Parathyroid adenoma (tissue), 2 donors: ENCODE measurements at regions not wholly inside any gene's neighbourhood (a gene's known extent, or its start where the extent isn't known, plus 50 kb on each side); places are given as distances from the start of the nearest gene placed in this dataset.

ENCODE experiments used
- H2AFZ ChIP-seq: fragments of 300-600 bp; sonication (generic); one replicate; pipeline ENCODE4 v1.7.0; 2017; ENCODE audit warnings: antibody characterized with exemption, mild to moderate bottlenecking
- H3K27ac ChIP-seq: fragments of 300-600 bp; sonication (generic); one replicate; pipeline ENCODE4 v1.7.0; 2017
- H3K27me3 ChIP-seq: fragments of 300-600 bp; sonication (generic); one replicate; pipeline ENCODE4 v1.7.0; 2017; ENCODE audit warnings: low read length; ENCODE audit not compliant: control insufficient read depth, insufficient read depth
- H3K36me3 ChIP-seq: fragments of 300-600 bp; sonication (generic); one replicate; pipeline ENCODE4 v1.7.0; 2017; ENCODE audit warnings: low read length; ENCODE audit not compliant: control insufficient read depth, insufficient read depth
- H3K4me1 ChIP-seq: fragments of 300-600 bp; sonication (generic); one replicate; pipeline ENCODE4 v1.7.0; 2017; ENCODE audit warnings: control low read depth
- H3K4me2 ChIP-seq: fragments of 300-600 bp; sonication (generic); one replicate; pipeline ENCODE4 v1.7.0; 2017; ENCODE audit warnings: low read length
- H3K4me3 ChIP-seq: fragments of 300-600 bp; sonication (generic); one replicate; pipeline ENCODE4 v1.7.0; 2017; ENCODE audit warnings: low read depth, low read length
- H3K79me2 ChIP-seq: fragments of 300-600 bp; sonication (generic); one replicate; pipeline ENCODE4 v1.7.0; 2017; ENCODE audit warnings: control low read depth
- H3K9ac ChIP-seq: fragments of 300-600 bp; sonication (generic); one replicate; pipeline ENCODE4 v1.7.0; 2017; ENCODE audit warnings: mild to moderate bottlenecking
- H3K9me3 ChIP-seq: fragments of 300-600 bp; sonication (generic); one replicate; pipeline ENCODE4 v1.7.0; 2017; ENCODE audit warnings: low read length; ENCODE audit not compliant: control insufficient read depth
- CTCF ChIP-seq: fragments of 300-600 bp; sonication (generic); IDR thresholded peaks from one replicate; pipeline ENCODE4 v1.7.0; 2017; ENCODE audit warnings: antibody characterized with exemption, mild to moderate bottlenecking
- donor health status: primary hyperparathyroidism.

- H3K4me2 ChIP-seq = peak overlapping the region; percentile 67
- no peak overlapping the region for H3K4me3 ChIP-seq
- H3K79me2 ChIP-seq = no peaks in the 10 kb centered on the region
- H3K9me3 ChIP-seq = no peaks in the 10 kb centered on the region
- peak overlapping the region; percentile 16 for H2AFZ ChIP-seq
- TF ChIP-seq CTCF = no peak
- H3K27ac ChIP-seq = peak overlapping the region; percentile 2
- no peak overlapping the region for H3K9ac ChIP-seq
- peaks cover 2% of the 10 kb centered on the region for H3K4me1 ChIP-seq
- no peaks in the 10 kb centered on the region for H3K27me3 ChIP-seq
- H3K36me3 ChIP-seq = no peaks in the 10 kb centered on the region
Observed at GRCh38 chr4:18318682-18319388, 297.3 kb upstream of the LCORL start.

GRCh38 chr4:18314731-18315130, 293.2 kb upstream of the LCORL start:
- no peak overlapping the region for H3K4me3 ChIP-seq
- no peak for TF ChIP-seq CTCF
- no peak overlapping the region for H3K27ac ChIP-seq
- no peaks in the 10 kb centered on the region for H3K79me2 ChIP-seq
- no peak overlapping the region for H3K9ac ChIP-seq
- no peak overlapping the region for H2AFZ ChIP-seq
- no peaks in the 10 kb centered on the region for H3K27me3 ChIP-seq
- H3K9me3 ChIP-seq = no peaks in the 10 kb centered on the region
- no peaks in the 10 kb centered on the region for H3K36me3 ChIP-seq
- peaks cover 2% of the 10 kb centered on the region for H3K4me1 ChIP-seq
- no peak overlapping the region for H3K4me2 ChIP-seq

GRCh38 chr4:18297684-18298083, 276.1 kb upstream of the LCORL start:
- Histone ChIP-seq H3K4me1 (no peaks in the 10 kb centered on the region), H3K27me3 (no peaks in the 10 kb centered on the region), H3K36me3 (no peaks in the 10 kb centered on the region), H3K79me2 (no peaks in the 10 kb centered on the region), H3K9me3 (no peaks in the 10 kb centered on the region), H3K27ac (no peak overlapping the region), H3K4me3 (no peak overlapping the region), H3K4me2 (no peak overlapping the region), H3K9ac (no peak overlapping the region), H2AFZ (no peak overlapping the region)
- TF ChIP-seq CTCF = no peak

- Histone ChIP-seq H3K9ac (no peak overlapping the region), H3K4me1 (no peaks in the 10 kb centered on the region), H3K27me3 (no peaks in the 10 kb centered on the region), H3K36me3 (no peaks in the 10 kb centered on the region), H3K4me3 (no peak overlapping the region), H3K4me2 (no peak overlapping the region), H3K9me3 (no peaks in the 10 kb centered on the region), H2AFZ (no peak overlapping the region), H3K27ac (no peak overlapping the region), H3K79me2 (no peaks in the 10 kb centered on the region)
- TF ChIP-seq CTCF = no peak
Observed at GRCh38 chr4:18296411-18296810, 274.9 kb upstream of the LCORL start.

GRCh38 chr4:18294846-18295245, 273.3 kb upstream of the LCORL start:
- no peak for TF ChIP-seq CTCF
- H3K27ac ChIP-seq = no peak overlapping the region
- H3K4me1 ChIP-seq = no peaks in the 10 kb centered on the region
- no peak overlapping the region for H2AFZ ChIP-seq
- H3K4me3 ChIP-seq = no peak overlapping the region
- H3K4me2 ChIP-seq = no peak overlapping the region
- H3K27me3 ChIP-seq = no peaks in the 10 kb centered on the region
- H3K79me2 ChIP-seq = no peaks in the 10 kb centered on the region
- H3K9ac ChIP-seq = no peak overlapping the region
- no peaks in the 10 kb centered on the region for H3K36me3 ChIP-seq
- H3K9me3 ChIP-seq = no peaks in the 10 kb centered on the region
